Stimulated activated CD4-positive, alpha-beta T cell treated with anti-CD3 and anti-CD28 coated beads, Interleukin-4, amount 100 ng/mL, for 4 hours (primary cell): ENCODE measurements at regions not wholly inside any gene's neighbourhood (a gene's known extent, or its start where the extent isn't known, plus 50 kb on each side); places are given as distances from the start of the nearest gene placed in this dataset.

Source experiments
- DNase-seq, 2 experiments: peaks; one replicate each; pipeline ENCODE4 v3.0.0-alpha.2; 2020

DNA sequence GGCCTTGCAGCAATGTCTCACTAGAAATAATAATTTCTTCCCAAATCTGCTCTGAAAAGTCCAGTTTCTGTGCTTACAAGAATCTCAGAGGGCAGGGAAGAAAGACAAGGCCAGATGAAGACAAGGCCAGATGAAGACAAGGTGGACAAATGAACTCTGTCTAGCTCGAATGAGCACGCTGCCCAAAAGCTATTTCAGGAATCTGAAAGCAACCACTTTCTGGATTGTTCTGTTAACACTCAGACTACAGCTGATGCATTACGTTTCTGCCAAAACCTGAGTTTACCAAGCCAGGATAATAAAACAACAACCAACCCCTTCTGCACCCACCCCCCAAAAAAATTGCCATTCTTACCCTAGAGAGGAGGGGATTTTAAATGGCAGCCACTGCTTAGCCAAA is 1073.6 kb downstream of the SORCS3 start:
- no peak for DNase-seq

DNA sequence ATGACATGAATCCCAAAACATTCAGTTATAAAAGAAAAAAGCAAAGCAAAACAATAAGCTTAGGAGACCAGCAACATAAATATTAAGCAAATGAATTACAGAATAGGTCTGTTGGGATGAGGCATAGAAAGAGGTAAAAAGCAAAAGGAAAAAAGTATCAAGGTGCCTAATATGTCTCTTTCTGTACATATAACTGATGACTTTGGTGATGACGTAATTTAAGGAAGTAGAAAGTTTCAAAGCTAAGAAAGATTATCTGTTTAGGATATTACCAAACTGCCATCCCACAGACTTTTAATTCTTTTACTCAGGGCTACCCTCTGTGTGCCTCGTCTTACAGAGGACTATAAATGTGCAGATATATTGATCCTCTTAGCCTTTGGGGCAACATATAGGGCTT is 1066.5 kb downstream of the SORCS3 start:
- no peak for DNase-seq

DNA sequence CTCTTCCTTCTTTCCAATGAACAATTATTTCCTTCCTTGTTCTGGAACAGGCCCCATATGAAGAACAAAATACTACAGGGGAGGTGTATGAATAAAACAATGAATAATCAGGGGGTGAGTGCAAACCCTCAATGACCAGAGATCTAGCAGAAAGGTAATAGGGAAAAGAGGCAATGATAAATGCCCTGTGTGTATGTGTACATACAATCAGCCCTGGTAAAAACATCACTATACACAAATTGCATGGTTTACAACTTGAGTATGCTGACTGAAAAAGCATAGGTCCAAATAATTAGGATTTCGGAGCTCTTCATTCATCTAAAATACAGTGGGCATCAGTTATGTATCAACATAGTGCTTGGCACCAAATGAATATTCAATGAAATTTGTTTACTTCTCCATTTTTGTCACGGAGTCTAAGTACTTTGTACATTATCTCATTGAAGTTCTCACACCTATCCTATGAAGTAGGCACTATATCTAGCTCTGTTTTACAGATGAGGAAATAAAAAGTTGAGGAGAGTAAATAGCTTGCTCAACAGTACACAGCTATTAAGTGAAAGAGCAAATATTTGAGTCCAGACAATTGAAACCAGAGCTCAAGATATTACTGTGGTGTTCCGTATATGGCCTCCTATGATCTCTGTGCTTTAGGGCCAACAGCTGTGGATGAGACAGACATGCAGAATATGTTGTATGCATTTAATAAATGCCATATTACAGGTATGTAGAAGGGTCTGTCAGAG is 1065.4 kb downstream of the SORCS3 start:
- DNase-seq, result no peak

DNA sequence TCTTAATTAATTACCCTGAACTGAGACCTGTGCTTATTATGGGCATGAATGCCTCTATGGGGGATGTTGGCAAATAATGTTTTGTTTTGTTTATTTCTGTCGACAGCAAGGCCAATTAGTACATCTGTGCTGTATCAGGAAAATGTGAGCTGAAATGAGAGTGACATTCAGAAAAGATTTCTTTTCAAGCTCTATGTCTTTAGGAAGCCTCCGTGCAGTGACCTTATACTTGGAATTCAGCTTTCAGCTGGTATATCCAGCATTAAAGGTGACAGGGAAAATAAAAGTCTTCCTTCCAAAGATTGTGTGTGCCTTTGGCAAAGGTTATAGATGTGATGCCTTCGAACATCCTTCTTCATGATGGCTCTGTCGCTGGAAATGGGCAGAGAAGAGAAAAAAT is 1061.1 kb downstream of the SORCS3 start:
- no peak for DNase-seq

DNA sequence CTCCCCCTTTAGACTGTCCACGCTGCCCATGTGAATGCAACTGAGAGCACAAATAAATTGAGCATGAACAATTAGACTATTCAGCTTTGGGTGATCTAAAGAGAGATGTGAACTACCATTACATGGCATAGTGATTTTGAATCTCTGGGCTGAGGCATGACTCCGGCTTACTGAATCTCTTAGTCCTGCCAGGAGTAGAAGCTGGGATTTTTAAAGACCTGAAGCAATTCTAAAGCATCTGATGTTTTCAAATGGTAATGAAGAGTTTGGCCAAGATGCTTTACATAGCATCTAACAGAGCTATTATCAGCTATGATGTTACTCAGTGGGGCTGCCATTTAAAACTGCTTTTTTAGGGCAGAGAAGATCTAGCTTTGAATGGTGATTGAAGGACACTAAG is 1059.1 kb downstream of the SORCS3 start:
- DNase-seq, result no peak

DNA sequence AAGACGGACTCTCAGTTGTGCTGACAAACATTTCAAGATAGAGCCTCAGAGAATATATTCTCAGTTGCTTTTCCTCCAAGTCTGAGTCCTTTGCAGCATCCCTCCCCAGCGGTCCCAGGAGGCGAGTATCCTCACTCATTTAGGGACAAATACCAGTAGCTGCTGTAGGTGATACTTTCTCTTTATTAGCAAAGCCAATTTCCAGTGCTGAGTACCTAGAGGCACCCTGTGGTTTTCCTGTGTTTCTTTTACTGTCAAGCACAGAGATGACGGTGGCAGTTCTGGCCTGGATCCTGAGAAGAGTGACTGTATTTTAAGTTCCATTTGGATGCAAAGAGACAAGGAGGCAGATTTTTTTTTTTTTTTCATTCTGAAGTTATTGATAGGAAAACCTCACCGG is 1058.4 kb downstream of the SORCS3 start:
- DNase-seq, result no peak

DNA sequence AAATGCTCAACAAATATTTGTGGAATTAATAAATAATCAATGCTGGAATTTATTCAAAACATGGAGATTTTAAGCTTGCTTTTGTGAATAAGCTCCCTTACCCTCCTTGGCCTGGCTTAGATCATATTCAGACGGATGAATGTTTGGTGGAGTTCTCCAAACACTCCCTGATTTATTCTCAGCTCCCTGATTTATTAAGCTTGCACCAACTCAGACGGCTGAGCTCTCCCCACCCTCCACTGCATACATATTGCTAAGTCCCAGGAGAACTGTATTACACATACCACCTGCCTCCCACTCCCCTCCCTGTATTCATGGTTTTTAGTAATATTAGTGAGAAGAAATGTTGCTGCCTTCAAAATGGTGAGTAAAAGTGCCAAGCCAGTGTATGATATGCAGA is 1057.5 kb downstream of the SORCS3 start:
- DNase-seq, result no peak

DNA sequence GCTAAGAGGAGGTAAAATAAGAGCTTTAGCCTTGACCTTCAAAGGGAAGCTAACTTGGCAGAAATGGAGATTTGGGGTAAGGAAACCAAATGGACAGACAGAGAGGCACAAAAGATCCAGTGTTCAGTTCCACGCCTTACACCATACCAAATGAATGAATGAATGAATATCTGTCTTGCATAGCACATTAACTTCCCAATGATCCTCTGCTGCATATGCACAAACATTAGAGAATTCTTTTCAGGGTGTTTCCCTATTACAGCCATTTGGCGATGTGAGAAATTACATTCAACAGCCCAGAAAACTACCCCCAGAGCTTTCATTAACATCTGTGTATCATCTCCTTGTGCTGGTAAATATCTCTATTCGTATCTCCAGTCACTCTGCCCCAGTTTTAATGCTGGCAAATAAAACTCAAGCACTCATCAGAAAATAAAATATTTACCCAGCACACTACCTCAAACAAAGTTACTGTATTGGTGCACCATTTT is 1056.2 kb downstream of the SORCS3 start:
- no peak for DNase-seq

DNA sequence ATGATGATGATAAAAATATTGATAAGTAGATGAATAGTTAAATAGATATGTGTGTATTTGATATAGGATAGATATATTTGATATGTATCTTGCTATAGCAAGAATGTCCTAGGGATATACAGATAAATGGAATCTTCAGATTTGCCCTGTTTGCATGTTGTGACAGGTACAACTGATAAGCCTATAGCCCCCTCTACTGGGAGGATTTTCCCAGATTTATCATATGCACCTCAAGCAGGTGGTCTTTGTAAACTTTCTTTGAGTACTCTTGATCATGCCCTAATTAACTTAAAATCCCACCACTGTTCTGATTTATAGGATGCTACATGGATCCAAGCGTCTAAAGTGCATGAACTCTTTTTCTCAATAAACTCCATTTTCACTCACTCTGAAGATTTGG is 1050.7 kb downstream of the SORCS3 start:
- DNase-seq, result no peak

DNA sequence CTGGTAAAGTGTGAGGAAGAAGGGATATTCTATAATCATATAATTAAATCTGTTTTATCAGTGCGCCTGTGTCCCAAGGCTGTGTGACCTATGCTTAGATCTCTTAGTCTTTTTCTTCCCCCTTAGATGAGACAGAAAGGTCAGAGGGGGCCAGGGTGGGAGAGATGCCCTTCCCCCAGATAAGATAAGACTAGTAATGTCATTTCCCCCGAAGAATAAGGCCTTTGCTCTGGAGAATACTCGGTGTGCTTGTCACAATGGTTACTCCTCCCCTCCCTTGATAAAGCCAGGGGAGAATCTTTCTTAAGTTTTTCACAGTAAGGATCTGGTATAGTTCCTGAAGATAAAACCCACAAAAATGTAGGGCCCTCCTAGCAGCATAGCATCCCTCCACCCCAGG is 1041.8 kb downstream of the SORCS3 start:
- no peak for DNase-seq

DNA sequence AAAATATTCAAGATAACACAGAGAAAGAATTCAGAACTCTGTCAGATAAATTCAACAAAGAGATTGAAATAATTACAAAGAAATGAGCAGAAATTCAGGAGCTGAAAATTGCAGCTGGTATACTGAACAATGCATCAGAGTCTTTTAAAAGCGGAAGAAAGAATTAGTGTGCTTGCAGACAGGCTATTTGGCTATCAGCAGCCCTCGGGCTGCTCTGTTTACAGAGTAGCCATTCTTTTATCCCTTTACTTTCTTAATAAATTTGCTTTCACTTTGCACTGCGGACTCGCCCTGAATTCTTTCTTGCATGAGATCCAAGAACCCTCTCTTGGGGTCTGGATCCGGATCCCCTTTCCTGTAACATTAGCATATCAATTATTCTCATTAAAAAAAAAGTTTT is 1040.0 kb downstream of the SORCS3 start:
- no peak for DNase-seq

DNA sequence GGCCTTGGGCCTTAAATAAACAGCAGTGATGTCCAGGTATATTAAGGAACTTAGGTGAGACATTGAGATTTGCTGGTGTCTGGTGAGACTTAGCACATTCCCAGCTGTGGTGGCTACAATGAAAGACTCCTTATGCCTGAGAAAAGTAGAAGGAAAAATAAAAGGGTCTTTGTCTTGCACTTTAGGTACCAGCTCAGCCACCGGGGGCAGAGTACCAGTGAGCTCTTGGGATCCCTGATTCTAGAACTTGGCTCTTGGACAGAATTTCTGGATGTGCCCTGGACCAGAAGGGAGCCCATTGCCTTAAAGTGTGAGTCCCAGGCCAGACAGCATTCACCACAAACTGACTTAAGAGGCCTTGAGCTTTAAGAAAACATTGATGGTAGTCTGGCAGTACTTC is 1038.7 kb downstream of the SORCS3 start:
- DNase-seq, result no peak

DNA sequence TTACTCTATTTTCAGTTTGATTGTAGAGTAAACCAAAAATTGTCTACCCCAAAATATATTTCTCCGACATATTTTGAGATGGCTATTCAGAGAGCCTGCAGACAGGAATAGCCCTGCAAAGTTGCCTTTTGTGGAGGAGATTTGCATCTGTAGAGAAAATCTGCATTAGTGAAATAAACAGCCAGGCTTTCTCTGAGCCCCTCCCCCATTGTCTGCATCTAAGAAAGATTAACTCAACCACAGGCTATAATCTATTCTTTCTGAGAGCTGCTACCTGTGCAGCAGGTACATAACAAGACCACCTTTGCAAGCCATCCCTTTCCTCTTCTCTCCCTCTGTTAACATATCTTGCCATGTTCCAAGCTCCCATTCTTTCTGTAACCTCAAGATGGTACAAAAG is 1034.2 kb downstream of the SORCS3 start:
- no peak for DNase-seq

DNA sequence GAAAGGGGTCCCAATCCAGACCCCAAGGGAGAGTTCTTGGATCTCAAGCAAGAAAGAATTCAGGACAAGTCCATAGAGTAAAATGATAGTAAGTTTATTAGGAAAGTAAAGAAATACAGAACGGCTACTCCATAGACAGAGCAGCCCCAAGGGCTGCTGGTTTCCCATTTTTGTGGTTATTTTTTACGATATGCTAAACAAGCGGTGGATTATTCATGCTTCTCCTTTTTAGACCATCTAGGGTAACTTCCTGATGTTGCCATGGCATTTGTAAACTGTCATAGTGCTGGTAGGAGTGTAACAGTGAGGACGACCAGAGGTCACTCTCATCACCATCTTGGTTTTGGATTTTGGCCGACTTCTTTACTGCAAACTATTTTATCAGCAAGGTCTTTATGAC is 1033.4 kb downstream of the SORCS3 start:
- DNase-seq, result no peak

DNA sequence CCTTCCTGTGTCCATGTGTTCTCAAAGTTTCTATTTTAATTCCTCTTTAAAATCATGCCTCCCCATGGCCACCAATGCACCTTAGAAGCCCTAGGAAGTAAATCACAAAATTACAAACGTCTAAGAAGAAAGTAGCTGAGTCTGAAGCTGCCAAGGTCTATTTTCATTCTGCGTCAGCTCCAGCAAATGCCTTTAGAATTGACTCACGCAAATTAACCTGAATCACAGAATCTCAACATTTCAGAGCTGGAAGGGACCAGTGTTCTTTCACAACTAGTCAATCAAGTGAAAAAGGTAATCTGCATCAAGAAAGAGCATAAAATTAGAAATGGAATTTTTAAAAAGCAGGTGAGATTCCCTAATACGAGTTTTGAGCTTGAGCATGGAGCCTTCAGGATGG is 1017.6 kb downstream of the SORCS3 start:
- DNase-seq, result no peak

DNA sequence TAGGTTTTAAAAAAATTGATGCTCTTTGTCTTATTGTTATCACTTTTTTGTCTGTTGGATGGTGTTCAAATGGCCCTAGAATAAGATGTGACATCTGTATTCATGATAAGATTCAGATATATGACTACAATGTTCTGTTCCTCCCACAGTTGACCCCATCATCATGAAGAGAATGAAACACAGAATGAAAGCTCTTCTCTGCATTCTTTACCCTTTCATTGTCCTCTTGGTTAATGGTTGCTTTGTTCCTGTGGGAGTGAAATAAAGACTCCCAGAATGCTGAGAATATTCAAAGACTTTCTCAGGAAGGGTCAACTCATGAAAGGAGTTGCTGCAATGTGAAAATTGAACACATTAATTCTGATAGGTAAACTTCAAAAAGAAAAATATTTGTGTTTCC is 1015.8 kb downstream of the SORCS3 start:
- no peak for DNase-seq

DNA sequence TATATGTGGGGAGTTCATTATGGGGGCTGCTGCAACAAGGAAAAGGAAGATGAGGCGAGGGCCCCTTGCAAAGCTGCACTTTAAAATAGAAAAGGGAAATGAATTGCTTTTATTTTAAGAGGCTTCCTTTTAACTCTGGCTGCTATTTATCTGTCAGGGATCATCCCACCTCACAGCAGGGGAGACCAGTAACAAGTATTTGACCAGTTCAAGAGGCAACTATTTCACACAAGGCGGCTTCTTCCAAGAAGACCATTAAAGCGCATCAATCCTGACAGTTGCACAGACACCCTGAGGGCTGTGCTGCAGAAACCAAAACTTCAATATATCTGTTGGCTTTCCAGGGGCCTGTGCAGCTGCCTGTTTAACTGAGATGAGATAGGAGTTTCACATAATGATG is 1009.2 kb downstream of the SORCS3 start:
- DNase-seq, result no peak

DNA sequence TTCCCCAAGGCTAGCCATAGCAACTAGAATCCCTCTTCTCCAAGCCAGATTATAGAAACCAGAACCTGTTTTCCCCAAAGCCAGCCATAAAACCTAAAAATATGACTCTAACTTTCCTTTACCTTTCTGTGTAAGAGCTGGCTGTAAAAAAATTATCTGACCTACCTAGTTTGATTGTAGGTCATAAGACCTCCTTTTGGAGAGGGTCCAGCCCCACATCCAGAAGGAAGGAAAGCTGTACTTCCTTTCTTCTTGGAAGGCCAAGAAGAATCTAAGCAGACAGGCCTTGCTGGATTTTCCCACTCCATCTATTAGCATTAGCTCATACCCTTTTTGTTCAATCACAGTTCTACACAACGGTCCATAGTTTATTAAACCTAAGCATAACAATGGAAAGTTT is 1006.3 kb downstream of the SORCS3 start:
- no peak for DNase-seq

DNA sequence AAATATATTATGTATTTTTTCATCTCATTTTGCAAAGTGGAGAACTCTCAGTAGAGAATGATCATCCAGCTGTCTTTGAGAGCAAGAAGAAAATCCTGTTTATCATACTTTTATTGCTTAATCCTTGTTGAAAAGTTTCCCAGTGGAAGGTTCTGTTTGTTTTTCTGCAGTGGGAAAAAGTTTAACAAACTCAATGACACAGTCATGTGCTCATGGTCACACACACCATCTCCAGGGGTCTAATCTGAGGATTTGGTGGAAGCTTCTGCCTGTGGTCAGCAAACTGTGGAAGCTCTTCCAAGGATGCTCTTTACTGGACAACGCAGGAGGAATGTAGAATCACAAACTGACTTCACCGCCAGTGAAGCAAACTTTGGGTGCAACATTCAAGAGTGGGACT is 1003.9 kb downstream of the SORCS3 start:
- DNase-seq, result no peak

DNA sequence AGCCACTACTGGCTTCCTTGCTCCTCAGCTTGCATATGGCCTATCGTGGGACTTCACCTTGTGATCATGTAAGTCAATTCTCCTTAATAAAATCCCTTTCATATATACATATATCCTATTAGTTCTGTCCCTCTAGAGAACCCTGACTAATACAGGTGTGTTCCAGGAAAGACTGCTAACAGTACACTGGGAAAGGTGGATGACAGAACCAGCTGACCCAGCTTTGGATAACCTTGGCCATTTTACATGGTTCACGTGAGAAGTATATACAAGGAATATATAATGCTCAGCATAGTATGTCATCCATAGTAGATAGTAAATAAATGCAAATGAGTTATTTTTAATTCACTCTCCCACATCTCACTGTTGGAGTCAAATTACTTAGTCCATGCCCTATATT is 1003.5 kb downstream of the SORCS3 start:
- no peak for DNase-seq

DNA sequence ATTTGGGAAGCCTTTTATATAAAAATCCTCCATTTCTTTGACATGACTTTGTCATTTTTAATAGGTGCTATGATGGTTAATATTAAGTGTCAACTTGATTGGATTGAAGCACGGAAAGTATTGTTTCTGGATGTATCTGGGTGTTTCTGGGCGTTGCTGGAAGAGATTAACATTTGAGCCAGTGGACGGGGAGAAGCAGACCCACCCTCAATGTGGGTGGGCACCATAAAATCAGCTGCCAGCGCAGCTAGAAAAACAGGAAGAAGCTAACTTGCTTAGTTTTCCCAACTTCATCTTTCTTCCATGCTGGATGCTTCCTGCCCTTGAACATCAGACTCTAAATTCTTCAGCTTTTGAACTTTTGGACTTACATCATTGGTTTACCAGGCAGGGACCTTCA is 1003.0 kb downstream of the SORCS3 start:
- no peak for DNase-seq

DNA sequence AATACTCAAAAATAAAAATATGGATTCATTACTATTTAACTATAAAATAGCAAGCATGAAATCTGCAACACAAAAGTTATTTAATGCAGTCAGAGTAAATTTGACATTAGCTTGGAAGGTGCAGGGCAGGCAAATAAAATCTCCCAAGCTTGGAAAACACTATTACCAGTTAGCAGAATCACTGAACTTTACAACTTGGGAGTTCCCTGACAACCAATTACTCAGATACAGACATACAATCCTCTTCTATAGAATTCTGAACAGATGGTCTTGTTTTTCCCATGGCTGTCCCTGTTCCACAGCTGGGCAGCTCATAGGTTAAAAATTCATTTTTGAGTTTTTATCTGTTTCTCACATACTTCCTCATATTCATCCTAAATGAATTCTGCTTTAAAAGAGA is 1002.6 kb downstream of the SORCS3 start:
- no peak for DNase-seq

DNA sequence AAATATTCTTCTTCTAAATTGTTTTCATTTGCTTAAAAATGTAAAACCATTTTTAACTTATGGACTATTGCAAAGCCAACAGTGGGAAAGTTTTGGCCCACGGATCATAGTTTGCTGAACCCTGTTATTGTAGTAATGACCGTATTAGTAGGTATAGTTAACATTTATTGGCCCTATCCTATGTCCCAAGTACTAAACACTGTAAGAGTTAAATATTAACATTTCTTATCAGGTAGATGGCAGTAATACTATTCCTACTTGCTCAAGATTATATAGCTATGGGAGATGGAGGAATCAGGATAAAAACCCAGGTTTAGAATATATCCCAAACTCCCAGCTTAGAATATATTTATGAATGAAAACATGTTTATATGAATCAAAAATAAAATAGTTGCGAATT is 993.2 kb downstream of the SORCS3 start:
- no peak for DNase-seq

DNA sequence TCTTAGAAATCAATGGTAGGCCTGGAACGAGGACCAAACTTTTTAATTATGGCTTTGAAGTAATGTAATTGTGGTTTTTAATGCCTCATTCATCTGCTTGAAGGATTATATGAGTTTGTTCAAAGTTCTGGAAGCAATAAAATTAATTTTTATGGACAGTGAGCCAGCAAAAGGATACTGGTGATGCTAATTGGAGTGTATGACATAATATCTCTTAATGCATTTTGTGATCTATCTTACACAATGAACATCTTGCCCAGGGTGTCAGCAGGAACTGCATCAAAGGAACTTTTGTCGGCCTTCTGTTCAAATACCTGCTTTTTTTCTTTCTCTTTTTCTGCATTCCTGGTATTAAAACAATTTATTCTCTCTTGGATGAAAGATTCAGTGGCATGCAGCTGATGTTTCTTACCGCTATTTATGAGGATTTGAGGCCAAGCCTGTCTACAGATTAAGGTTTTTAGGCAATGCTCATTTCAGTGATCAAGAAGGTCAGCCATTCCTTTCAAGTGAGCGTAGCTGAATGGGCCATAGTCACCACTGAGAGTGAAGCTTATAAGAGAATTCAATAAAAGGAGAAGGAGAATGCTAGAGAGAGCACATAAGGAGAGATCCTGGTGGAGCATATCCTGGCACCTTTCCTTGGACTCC is 974.8 kb downstream of the SORCS3 start:
- no peak for DNase-seq

DNA sequence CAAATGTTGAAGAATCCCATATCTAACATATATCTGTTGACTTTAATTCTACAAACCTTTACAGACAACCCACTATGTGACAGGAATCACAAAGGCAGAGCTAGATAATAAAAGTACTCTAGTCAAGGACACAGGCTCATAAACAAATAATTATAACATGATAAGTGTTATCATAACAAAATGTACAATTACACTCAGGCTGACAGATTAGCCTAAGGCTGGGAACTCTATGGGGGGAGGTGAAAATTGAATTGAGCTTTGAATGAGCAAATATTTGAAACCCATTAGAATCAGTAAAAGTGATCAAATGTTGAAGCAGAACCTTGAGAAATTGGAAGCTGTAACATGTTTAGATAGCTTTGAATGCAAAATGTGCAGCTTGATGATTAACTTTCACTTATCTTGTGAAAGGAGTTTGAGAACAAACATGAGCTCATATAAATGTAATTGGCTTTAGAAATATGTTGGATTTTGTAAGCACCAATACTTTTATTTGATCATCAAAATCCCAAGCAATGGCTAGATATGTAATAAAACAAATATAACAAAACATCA is 970.2 kb downstream of the SORCS3 start:
- DNase-seq, result no peak
